ENCODE measurements at regions not wholly inside any gene's neighbourhood (a gene's known extent, or its start where the extent isn't known, plus 50 kb on each side); places are given as distances from the start of the nearest gene placed in this dataset.
"Not testable (repeated sequence)": the region's sequence is repeated elsewhere in the genome, so short reads cannot be mapped to it uniquely, and the experiment has no call there.

- peak; percentile 62 for DNase-seq
These were observed 151.8 kb downstream of the CCNG2 start for GRCh38 chr4:77308843-77309242.

GRCh38 chr4:77309496-77309895 is 152.5 kb downstream of the CCNG2 start:
- DNase-seq = no peak

- no peak for DNase-seq
These were observed 153.9 kb downstream of the CCNG2 start for GRCh38 chr4:77310931-77311330.

- no peak for DNase-seq
These were observed 157.7 kb downstream of the CCNG2 start for GRCh38 chr4:77314697-77315096.

- no peak for DNase-seq
These were observed 170.1 kb downstream of the CCNG2 start for GRCh38 chr4:77327151-77327550.

- DNase-seq = no peak
These were observed 175.8 kb downstream of the CCNG2 start for GRCh38 chr4:77332696-77333270.

- no peak for DNase-seq
These were observed 179.6 kb downstream of the CCNG2 start for GRCh38 chr4:77336411-77337142.

- peak; percentile 23 for DNase-seq
These were observed 185.3 kb downstream of the CCNG2 start for GRCh38 chr4:77342170-77342810.

GRCh38 chr4:77344001-77344400 is 187.0 kb downstream of the CCNG2 start:
- no peak for DNase-seq

GRCh38 chr4:77344784-77345183 is 187.8 kb downstream of the CCNG2 start:
- peak; percentile 59 for DNase-seq

- DNase-seq = peak; percentile 92
These were observed 190.5 kb downstream of the CCNG2 start for GRCh38 chr4:77347351-77347966.

- no peak for DNase-seq
These were observed 191.8 kb downstream of the CCNG2 start for GRCh38 chr4:77348815-77349214.

GRCh38 chr4:77349364-77349763 is 192.4 kb downstream of the CCNG2 start:
- DNase-seq = peak; percentile 62

GRCh38 chr4:77349796-77350195 is 192.8 kb downstream of the CCNG2 start:
- no peak for DNase-seq

GRCh38 chr4:77352192-77352591 is 195.2 kb downstream of the CCNG2 start:
- peak; percentile 47 for DNase-seq

- DNase-seq = not testable (repeated sequence)
These were observed 196.8 kb downstream of the CCNG2 start for GRCh38 chr4:77353724-77354315.

- no peak for DNase-seq
These were observed 197.5 kb downstream of the CCNG2 start for GRCh38 chr4:77354550-77354949.

GRCh38 chr4:77355731-77356130 is 198.7 kb downstream of the CCNG2 start:
- DNase-seq = no peak

GRCh38 chr4:77358315-77358928 is 201.4 kb downstream of the CCNG2 start:
- DNase-seq = peak; percentile 15

GRCh38 chr4:77360451-77360850 is 203.4 kb downstream of the CCNG2 start:
- no peak for DNase-seq

- DNase-seq = not testable (repeated sequence)
These were observed 209.9 kb downstream of the CCNG2 start for GRCh38 chr4:77366876-77367275.

GRCh38 chr4:77367638-77368037 is 210.6 kb downstream of the CCNG2 start:
- no peak for DNase-seq

GRCh38 chr4:77372375-77372774 is 215.4 kb downstream of the CCNG2 start:
- no peak for DNase-seq
